ENCODE measurements at regions not wholly inside any gene's neighbourhood (a gene's known extent, or its start where the extent isn't known, plus 50 kb on each side); places are given as distances from the start of the nearest gene placed in this dataset.
"Not testable (repeated sequence)": the region's sequence is repeated elsewhere in the genome, so short reads cannot be mapped to it uniquely, and the experiment has no call there.

DNA sequence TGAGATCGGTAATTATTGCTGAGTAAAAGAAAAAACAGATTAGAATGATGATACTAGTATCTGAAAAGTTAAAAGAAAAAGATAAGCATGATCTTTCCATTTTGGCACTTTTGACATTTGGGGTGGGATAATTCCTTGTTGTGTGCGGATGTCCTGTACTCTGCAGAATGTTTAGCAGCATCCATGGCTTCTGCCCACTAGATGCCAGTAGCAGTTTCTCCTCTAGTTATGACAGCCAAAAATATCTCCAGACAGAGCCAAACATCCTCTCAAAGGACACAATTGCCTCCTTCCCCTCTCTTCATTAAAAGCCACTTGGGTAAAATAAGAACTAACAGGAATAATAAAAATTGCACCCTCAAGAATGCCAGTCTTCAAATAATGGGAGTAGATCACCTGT lies 468.8 kb upstream of the GRM7 start:
- no peak for DNase-seq

DNA sequence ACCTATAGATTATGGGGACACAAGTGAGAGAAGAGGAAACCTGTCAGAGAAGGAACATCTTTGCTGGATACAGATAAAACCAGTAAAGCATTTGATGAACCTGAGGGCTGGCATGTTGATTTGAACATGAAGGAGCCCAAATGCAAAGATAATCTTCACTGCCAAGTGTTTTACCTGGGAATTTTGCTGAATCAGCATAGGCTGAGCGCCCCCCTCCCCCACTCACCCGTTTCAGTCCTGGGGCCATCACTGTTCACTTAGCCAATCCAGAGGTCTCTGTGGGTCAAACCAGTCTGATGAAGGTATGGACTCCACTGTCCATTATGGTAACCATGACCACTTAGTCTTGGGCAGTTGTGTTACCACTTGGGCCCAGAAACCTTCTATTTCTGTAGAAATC lies 466.0 kb upstream of the GRM7 start:
- DNase-seq, result no peak

DNA sequence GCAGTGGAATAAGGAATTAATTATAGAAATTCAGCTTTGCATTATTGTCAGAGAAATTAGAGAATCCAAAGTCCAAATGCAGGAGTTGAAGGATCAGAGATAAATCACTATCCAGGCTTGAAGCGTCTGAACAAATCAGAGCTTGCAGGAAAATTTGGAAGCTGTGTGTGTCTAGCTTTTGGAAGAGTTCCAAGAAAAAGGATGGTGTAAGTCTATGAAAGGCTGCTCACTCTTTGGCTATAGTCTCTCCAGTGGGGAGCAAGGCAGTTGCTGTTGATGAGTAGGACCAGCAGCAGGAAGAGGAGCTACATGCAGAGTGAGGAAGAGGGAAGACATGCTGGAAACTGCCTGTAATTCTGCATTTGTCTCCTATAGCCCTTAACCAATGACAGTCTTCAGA lies 464.3 kb upstream of the GRM7 start:
- no peak for DNase-seq

DNA sequence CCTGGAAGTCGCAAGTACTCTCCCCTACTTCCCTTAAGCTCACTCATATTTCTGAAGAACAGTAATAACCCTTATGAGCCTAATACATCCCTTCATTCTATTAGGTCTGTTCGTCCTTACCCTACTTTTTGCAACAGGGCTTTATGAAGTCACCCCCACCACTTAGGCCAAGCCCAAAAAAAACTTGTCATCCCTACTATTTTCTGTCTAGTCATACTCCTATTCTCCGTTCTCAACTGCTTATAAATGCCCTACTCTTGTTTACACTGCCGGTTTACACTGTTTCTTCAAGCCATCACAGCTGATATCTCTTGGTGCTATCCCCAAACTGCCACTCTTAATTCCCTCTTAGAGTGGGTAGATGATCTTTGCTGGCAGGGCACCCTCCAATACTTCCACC lies 458.2 kb upstream of the GRM7 start:
- DNase-seq, result not testable (repeated sequence)

DNA sequence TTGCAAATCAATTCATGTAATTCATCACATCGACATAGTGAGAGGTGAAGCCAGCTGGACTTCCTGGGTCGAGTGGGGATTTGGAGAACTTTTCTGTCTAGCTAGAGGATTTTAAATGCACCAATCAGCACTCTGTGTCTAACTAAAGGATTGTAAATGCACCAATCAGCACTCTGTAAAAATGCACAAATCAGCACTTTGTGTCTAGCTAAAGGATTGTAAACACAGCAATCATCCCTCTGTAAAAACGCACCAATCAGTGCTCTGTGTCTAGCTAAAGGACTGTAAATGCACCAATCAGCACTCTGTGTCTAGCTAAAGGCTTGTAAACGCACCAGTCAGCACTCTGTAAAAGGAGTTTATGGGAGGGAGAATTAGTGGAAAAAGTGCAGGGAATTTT lies 454.0 kb upstream of the GRM7 start:
- DNase-seq, result not testable (repeated sequence)

DNA sequence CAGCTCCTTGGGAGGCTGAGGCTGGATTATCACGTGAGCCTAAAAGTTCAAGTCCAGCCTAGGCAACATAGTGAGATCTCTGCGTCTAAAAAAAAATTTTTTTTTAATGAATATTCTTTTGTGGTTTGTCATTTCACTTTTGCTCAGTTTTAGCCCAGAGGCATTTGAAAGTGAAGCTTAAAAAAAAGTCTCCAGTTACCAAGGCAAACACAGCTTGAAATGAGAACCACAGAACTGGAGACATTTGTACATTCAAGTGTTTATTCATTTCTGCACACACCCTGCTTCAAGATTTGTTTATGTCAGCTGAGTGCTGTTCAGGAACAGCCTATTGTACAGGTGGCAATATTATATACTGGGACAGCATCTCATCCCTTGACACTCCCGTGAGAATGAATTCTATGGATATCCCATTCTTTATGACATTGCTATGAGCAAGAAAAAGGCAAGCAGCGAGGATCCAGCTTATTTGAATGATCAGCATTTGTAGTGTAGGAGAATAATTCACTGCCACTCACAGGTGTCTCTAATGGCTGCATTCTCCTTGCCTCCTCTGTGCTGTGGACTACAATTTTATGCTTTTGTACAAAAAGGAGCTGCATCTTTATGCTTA lies 444.8 kb upstream of the GRM7 start:
- no peak for DNase-seq

DNA sequence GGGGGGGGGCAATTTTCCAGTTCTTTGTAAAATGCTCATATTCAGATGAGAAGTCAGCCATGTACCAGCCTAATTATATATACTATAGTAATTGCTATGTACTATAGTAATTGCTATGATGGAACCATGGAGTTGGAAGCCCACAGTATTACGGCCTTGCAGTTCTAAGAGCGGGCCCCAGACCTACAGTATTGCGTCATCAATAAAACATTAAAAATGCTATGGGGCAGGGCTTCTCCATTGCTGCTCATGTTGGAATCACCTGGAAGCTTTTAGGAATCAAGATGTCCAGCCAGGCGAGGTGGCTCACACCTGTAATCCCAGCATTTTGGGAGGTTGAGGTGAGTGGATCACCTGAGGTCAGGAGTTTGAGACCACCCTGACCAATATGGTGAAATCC lies 443.7 kb upstream of the GRM7 start:
- no peak for DNase-seq

DNA sequence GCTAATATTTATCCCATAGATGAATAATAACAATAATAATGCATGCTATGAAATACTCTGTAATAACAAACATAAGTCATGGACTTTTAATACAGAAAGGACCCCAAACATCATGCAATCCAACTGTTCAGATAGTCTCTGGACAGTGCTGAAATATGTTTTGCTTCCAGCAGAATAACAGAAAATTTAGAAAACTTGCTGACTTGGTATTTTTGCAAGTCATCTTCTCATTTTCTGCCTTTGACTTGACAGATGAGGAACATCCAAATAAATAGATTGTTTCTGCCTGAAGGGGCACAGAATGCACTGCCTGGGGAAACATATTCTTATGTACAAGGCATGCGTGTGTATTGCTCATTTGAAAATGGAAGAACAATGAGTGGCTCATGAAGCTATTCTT lies 442.4 kb upstream of the GRM7 start:
- no peak for DNase-seq

DNA sequence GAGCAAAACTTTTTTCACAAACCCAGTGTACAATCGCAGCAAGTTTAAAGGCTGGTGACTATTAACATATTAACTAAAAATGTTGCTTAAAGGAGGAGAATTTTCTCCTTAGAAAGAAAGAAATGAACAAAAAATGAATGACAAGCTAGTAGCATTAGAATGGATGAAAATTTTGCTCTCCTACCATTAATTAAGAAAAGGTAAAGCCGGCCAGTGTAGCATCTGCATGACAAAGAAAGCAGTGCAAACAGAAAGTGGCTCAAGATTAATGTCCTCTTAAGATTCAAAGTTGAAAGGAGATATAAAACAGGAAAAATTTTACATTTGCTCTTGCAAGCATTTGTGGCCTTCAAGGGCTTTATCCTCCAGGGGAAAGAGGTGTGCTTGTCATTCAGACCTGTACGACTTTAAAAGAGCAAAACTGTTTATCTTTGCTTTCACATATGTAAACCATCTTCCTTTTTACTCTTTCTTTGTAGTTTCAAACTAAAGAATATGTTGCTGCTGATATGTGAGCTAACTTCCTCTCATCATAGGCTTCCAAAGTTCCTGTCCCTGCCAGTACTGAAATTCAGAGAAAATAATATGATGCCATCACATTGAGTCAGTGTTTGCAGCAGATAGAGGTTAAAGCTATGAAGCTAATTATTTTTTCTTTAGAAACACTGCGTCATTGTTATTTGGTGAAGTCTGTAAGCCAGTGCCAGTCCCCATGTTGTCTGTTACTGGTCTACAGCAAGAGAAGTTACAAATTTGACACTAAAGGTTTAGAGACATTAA lies 439.1 kb upstream of the GRM7 start:
- DNase-seq, result no peak

DNA sequence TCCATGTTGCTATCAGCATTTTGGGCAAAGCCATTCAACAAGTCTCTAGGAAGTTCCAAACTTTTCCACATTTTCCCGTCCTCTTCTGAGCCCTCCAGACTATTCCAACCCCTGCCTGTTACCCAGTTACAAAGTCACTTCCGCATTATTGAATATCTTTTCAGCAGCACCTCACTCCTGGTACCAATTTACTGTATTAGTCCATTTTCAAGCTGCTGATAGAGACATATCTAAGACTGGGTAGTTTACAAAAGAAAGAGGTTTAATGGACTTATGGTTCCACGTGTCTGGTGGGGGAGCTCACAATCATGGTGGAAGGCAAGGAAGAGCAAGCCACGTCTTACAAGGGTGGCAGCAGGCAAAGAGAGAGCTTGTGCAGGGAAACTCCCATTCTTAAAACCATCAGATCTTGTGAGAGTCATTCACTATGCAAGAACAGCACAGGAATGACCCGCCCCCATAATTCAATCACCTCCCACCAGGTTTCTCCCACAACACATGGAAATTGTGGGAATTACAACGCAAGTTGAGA lies 435.6 kb upstream of the GRM7 start:
- no peak for DNase-seq

DNA sequence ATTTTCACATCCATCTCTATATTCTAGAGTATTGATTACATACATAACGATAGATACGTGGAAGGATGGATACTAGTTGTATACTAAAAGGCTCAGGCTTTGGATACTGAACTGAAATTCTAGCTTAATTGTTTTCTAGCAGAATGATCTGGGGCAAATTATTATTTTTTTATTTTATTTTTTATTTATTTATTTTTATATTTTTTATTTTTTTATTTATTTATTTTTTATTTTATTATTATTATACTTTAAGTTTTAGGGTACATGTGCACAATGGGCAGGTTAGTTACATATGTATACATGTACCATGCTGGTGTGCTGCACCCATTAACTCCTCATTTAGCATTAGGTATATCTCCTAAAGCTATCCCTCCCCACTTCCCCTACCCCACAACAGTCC lies 432.6 kb upstream of the GRM7 start:
- not testable (repeated sequence) for DNase-seq

DNA sequence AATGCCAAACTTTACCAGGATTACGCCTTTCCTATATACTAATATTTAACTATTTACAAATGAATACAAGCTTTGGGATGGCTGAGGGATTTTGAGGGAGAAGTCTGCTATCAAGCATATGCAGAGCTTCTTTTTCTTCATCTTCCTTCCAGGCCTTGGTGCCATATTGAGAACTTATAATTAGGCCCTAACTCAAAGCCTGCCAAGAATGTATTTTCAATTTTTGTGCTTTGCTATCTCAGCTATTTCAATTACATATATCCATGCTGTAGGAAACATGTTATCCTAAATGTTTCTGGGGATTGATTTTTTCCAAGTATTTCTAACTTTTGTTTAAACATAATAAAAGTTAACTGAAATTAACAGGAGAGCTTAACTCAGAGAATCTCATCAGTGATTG lies 425.0 kb upstream of the GRM7 start:
- DNase-seq, result no peak

DNA sequence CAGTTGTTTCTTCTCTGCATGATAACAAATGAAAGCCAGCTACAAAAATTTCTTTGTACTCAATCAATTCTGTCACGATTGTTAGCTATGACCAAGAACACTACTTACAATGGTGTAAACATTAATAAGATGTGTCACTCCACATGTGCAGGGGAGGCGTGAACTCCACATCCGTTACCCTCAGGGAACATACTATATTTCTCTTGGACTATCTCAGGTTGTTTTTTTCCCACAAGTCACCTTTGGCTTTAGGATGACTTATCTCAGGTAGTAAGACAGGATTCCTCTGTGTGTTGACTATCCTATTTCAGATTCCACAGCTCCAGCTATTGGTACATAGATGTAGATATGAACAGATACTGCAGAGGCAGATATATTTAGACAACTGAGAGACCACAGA lies 423.3 kb upstream of the GRM7 start:
- no peak for DNase-seq

DNA sequence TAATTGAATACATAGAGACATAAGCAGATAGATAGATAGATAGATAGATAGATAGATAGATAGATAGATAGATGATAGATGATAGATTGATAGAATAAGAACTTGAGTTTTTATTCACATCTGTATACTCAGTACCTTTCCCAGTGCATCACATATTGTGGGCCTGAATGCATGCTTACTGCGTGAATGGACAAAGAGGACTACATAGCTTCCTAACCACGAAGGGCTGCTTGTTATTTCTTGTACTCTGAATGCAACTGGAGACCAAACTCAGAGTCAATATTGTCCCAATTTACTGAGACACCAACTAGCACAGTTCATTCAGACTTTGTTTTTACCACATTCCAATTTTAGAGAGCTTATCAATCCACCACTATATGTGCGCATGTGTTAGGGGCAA lies 422.9 kb upstream of the GRM7 start:
- DNase-seq, result no peak

DNA sequence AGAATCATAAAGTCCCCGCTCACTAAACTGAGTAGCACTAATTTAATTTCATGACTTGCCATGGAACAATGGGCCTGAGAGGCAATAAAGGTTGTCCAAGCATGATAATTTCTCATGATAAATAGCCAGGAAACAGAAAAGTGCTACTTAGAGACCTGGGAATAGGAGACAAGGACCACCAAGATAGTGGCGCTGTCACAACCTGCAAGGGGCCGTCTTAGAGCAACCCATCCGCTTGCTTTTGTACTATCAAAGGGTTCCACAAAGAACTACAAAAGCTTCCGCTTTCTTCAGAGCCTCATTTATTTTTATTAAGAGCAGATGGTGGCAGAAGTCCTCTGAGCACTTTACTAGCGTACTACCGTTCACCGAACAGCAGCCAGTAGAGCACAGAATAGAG lies 421.7 kb upstream of the GRM7 start:
- no peak for DNase-seq

DNA sequence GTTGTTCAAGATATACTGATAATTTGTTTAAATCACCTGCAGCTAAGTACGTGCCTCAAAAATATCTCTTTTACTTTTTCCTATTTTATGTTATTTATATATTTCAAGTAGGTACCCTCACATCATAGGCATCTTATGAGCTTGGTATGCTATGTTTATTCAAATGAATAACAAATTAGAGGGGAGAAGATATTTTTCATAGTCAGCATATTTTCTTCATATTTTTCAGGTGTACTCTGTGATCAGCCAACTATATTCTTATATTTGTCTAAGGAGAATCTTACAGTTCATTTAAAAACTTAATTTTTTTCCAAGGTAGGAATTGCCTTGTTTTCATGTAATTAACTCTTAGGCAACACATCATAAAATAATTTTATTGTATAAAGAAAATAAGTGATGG lies 421.1 kb upstream of the GRM7 start:
- no peak for DNase-seq

DNA sequence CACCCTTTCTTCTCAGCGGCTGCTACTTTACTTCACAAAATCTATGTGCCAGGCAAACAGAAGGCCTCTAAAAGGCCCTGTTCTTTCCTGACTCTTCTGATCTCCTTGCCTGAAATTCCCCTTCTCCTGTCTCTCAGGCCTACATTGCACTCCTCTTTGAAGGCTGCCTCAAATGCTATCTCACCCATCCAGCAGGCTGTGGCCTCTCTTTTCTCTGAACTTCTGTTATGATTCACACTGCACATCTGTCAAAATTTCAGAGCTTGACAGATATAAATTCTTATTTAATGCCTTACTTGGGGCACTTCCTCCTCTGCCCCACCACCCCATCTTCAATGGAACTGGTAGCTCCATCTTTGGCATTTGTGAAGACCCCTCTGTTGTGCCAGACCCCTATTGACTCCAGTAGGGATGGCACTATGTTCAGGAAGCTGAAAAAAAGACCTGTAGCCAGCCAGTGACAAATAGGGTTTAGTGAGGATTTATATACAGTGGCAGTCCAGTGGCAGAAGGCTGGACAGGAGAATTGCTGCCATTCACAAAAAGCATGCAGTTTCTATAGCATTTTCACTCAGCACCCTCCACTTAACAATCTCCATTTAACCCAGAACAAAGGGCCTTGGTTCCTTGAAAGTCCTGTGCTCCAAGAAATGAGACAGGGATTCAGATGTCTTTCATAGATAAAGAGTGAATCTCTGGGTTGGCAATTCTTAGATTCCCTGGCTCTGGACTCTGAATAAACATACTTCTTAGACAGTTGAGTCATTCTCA lies 415.8 kb upstream of the GRM7 start:
- no peak for DNase-seq

DNA sequence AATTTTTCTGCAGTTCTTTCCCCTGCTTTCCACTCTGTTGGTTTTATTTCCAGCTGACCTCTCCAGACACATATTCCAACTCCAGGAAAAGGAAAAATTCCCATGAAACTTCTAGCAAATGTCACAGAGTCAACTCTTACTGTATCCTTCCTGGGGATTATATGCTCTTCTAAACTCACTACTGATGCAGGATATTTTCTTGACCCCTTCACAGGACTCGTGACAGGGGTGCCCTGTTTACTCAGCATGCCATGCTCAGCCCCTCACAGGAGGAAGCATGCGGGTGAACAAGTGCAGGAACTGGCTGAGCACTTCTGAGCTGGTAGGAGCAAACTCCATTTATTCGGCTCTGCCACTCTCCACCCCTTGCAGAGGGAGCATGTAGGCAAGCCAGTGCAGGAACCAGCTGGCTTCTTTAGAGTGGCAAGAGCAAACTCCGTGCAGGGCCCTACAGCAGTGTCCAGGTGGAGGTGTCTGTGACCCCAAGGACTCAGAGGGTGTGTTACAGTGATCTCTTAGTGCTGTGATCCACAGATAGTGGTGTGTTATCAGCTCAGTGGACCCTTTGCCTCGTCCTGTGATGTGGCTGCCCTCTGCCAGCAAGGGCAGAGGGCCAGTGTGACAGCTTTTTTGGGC lies 413.6 kb upstream of the GRM7 start:
- no peak for DNase-seq

DNA sequence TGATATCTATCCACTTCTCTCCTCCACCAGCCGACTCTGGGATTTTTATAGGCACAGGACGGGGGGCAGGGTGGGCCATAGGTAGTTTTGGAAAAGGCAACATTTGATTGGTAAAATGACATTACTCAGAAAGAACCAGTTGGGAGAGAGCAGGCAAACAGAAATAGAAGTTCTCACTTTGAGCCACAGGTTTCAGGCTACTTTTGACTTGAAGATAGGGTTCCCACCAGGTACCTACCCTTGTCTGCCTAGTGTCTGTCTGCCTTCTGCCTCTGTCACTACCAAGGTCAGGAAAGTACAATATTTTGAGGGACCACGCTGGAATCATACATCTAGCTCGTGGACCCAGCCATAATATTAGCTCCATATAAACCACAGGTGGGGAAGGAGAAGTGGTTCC lies 412.9 kb upstream of the GRM7 start:
- no peak for DNase-seq

DNA sequence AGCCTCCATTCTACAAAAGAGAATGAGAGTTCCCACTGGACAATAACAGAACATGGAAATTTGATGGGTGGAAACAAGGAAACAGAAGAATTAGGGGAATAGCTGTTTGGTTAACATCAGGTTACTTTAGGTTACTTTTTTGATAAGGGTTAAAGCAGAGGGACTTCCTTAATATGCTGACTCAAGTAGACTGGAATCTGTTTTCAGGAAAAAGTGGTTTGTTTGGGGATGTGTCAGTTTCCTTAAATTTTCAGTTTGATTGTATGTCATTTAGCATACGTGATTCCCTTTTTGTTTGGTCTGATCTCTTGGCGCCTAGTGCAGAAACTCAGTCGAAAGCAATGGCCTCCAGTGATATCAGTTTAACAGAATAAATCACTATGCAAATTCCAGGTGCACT lies 411.8 kb upstream of the GRM7 start:
- no peak for DNase-seq

DNA sequence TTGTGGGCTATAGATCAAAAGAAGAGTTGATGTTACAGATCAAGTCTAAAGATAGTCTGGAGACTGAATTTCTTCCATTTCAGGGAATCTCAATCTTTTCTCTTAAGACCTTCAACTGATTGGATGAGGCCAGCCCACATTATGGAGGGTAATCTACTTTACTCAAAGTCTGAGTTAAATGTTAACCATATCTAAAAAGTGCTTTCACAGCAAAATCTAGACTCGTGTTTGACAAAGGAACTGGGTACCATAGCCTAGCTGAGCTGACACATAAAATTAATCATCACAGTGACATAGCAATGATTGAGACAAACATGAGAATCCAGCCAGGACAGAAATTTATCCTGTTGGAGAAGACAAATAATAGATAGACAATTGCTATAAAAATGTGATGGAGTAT lies 407.9 kb upstream of the GRM7 start:
- no peak for DNase-seq

DNA sequence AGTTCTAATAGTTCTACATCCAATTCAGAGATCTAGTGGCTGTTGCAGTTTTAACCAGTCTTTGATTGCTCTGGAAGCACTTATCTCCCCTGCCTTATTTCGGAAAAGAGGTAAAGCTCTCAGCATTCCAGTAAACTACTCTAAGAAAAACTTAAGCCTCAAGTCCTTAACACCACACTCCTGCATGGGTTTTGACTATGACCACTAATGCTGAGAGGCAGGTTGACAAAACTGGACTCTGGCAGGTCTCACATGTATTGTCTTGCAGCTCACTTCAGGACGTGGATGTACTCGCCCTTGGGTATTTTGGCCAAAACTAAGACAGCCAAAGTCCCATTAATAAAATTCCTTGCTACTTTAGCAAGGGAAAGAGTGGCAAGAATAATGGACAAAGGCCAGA lies 405.9 kb upstream of the GRM7 start:
- DNase-seq, result no peak

DNA sequence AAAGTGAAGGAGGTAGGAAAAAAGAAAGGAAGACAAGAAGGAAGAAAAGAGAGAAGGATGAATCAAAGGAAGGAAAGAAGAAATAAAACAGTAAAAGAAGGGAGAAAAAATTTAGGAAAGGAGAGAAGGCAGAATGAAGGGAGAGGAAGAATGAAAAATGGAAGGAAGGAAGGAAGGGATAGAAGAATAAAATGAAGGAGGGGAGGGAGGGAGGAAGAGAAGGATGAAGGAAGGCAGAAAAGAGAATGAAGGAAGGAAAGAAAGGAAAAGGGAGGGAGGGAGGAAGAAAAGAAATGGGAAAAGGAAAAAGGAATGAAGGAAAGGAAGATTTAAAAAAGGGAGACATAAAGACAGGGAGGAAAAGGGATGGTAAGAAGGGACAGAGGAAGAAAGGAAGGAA lies 393.7 kb upstream of the GRM7 start:
- no peak for DNase-seq

DNA sequence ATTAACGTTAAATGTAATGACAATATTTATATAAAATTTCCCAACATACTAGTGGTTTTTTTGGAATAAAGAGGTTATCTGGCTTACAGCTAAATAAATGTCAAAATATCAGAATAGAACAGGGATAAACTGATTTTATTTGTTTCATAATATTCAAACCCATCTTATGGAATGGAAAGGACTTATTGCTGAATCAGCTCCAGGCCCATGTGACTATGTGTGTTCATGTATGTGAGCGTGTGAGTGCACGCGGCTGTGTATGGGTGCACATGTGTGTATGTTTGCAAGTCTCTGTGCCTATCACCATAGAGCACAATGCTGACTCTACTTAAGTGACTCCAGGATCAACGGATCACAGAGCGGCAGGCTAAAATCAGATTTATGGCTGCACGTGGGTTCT lies 392.3 kb upstream of the GRM7 start:
- DNase-seq, result no peak

Data from CD4-positive, alpha-beta T cell treated with Interleukin-12 subunit alpha and Interleukin-12 subunit beta, for 1 hour (primary cell).